ENCODE measurements at regions not wholly inside any gene's neighbourhood (a gene's known extent, or its start where the extent isn't known, plus 50 kb on each side); places are given as distances from the start of the nearest gene placed in this dataset.

DNA sequence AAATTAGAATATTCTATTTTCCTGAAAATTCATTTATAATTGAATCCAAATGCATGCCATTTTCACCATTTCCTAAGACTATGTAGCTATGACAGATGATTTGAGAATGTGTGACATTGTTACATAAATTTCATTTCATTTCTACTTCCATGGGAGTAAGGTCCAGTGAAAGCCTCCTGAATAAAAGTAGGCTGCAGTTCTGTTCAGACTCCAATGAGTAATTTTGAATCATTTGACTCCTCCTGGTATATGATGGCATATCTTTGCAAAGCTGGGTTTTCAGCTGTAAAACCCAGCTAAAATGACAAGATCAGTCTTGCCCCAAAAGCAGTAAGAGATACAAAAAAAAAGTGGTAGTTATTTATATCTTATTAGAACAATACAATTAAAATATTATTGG lies 101.0 kb upstream of the DNAJC10 start:
- POLR2A ChIA-PET, result no interaction called here
- in situ Hi-C loops (cut with MboI), result no loop called here
- no peak for TF ChIP-seq SMAD2 (IDR thresholded peaks at IDR 0.05; ENCODE audit: low read depth, low read length)
- TF ChIP-seq, protein P1, sequence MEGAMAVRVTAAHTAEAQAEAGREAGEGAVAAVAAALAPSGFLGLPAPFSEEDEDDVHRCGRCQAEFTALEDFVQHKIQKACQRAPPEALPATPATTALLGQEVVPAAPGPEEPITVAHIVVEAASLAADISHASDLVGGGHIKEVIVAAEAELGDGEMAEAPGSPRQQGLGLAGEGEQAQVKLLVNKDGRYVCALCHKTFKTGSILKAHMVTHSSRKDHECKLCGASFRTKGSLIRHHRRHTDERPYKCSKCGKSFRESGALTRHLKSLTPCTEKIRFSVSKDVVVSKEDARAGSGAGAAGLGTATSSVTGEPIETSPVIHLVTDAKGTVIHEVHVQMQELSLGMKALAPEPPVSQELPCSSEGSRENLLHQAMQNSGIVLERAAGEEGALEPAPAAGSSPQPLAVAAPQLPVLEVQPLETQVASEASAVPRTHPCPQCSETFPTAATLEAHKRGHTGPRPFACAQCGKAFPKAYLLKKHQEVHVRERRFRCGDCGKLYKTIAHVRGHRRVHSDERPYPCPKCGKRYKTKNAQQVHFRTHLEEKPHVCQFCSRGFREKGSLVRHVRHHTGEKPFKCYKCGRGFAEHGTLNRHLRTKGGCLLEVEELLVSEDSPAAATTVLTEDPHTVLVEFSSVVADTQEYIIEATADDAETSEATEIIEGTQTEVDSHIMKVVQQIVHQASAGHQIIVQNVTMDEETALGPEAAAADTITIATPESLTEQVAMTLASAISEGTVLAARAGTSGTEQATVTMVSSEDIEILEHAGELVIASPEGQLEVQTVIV (CRISPR knock-in tag; IDR thresholded peaks at IDR 0.05; ENCODE audit: borderline replicate concordance), result no peak
- TF ChIP-seq, protein P2, sequence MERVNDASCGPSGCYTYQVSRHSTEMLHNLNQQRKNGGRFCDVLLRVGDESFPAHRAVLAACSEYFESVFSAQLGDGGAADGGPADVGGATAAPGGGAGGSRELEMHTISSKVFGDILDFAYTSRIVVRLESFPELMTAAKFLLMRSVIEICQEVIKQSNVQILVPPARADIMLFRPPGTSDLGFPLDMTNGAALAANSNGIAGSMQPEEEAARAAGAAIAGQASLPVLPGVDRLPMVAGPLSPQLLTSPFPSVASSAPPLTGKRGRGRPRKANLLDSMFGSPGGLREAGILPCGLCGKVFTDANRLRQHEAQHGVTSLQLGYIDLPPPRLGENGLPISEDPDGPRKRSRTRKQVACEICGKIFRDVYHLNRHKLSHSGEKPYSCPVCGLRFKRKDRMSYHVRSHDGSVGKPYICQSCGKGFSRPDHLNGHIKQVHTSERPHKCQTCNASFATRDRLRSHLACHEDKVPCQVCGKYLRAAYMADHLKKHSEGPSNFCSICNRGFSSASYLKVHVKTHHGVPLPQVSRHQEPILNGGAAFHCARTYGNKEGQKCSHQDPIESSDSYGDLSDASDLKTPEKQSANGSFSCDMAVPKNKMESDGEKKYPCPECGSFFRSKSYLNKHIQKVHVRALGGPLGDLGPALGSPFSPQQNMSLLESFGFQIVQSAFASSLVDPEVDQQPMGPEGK (CRISPR knock-in tag; IDR thresholded peaks at IDR 0.05; ENCODE audit: borderline replicate concordance), result no peak
- no peak for TF ChIP-seq ZNF217 (CRISPR knock-in tag; IDR thresholded peaks at IDR 0.05)
- no peak for TF ChIP-seq SRSF9 (IDR thresholded peaks at IDR 0.05; ENCODE audit: borderline replicate concordance, low read depth, low read length)
- TF ChIP-seq, protein P3, sequence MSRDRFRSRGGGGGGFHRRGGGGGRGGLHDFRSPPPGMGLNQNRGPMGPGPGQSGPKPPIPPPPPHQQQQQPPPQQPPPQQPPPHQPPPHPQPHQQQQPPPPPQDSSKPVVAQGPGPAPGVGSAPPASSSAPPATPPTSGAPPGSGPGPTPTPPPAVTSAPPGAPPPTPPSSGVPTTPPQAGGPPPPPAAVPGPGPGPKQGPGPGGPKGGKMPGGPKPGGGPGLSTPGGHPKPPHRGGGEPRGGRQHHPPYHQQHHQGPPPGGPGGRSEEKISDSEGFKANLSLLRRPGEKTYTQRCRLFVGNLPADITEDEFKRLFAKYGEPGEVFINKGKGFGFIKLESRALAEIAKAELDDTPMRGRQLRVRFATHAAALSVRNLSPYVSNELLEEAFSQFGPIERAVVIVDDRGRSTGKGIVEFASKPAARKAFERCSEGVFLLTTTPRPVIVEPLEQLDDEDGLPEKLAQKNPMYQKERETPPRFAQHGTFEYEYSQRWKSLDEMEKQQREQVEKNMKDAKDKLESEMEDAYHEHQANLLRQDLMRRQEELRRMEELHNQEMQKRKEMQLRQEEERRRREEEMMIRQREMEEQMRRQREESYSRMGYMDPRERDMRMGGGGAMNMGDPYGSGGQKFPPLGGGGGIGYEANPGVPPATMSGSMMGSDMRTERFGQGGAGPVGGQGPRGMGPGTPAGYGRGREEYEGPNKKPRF (IDR thresholded peaks at IDR 0.05; ENCODE audit: low read depth, low read length), result no peak
- no peak for TF ChIP-seq ZNF354B (CRISPR knock-in tag; IDR thresholded peaks at IDR 0.05)
- TF ChIP-seq, protein P4, sequence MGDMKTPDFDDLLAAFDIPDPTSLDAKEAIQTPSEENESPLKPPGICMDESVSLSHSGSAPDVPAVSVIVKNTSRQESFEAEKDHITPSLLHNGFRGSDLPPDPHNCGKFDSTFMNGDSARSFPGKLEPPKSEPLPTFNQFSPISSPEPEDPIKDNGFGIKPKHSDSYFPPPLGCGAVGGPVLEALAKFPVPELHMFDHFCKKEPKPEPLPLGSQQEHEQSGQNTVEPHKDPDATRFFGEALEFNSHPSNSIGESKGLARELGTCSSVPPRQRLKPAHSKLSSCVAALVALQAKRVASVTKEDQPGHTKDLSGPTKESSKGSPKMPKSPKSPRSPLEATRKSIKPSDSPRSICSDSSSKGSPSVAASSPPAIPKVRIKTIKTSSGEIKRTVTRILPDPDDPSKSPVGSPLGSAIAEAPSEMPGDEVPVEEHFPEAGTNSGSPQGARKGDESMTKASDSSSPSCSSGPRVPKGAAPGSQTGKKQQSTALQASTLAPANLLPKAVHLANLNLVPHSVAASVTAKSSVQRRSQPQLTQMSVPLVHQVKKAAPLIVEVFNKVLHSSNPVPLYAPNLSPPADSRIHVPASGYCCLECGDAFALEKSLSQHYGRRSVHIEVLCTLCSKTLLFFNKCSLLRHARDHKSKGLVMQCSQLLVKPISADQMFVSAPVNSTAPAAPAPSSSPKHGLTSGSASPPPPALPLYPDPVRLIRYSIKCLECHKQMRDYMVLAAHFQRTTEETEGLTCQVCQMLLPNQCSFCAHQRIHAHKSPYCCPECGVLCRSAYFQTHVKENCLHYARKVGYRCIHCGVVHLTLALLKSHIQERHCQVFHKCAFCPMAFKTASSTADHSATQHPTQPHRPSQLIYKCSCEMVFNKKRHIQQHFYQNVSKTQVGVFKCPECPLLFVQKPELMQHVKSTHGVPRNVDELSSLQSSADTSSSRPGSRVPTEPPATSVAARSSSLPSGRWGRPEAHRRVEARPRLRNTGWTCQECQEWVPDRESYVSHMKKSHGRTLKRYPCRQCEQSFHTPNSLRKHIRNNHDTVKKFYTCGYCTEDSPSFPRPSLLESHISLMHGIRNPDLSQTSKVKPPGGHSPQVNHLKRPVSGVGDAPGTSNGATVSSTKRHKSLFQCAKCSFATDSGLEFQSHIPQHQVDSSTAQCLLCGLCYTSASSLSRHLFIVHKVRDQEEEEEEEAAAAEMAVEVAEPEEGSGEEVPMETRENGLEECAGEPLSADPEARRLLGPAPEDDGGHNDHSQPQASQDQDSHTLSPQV (IDR thresholded peaks at IDR 0.05), result no peak
- TF ChIP-seq SIN3B (IDR thresholded peaks at IDR 0.05; ENCODE audit: low read depth), result no peak
- no peak for TF ChIP-seq RFX5 (IDR thresholded peaks at IDR 0.05; ENCODE audit: low read depth, low read length)

More for the DNA sequence above, 101.0 kb upstream of the DNAJC10 start:
- intact Hi-C loops (cut with micrococcal nuclease), result no loop called here
- DNase-seq (ENCODE audit: extremely low read depth in 1 of 4, low spot score in 3 of 4) (no peak), ATAC-seq (no peak), FAIRE-seq (no peak)
- H3K27me3 ChIP-seq (ENCODE audit: control insufficient read depth in 2 of 2, insufficient read depth in 2 of 2, low read length in 2 of 2), result no peaks in the 10 kb centered on the region
- H3K4me1 ChIP-seq (replicated peaks in 1 of 2; ENCODE audit: control insufficient read depth in 2 of 2, insufficient read depth in 2 of 2, low read length in 2 of 2), result no peaks in the 10 kb centered on the region
- no peaks in the 10 kb centered on the region for H3K9me3 ChIP-seq (replicated peaks; ENCODE audit: control insufficient read depth, insufficient read depth, low read depth, low read length)
- no peaks in the 10 kb centered on the region for H3K79me2 ChIP-seq (ENCODE audit: control insufficient read depth, insufficient read depth, low read length)
- H3K9me1 ChIP-seq (ENCODE audit: control insufficient read depth, insufficient read depth, low read length), result no peaks in the 10 kb centered on the region
- no peak overlapping the region for H3K9ac ChIP-seq (ENCODE audit: insufficient read depth in 1 of 2, low read depth in 2 of 2, low read length in 2 of 2)
- no peak overlapping the region for H3K4me3 ChIP-seq
- BruUV-seq (replicated peaks), result no TSS peak
- CTCF ChIA-PET (ENCODE audit: low intra/inter-chr PET ratio), result no interaction called here
- no peak overlapping the region for H3K4me2 ChIP-seq (ENCODE audit: insufficient read depth, low read length)
- H2AFZ ChIP-seq (ENCODE audit: low read depth, low read length), result no peak overlapping the region
- no peak overlapping the region for H3K27ac ChIP-seq (ENCODE audit: extremely low read depth, low read depth, low read length)
- H3K36me3 ChIP-seq (ENCODE audit: control insufficient read depth, insufficient read depth, low read length), result no peaks in the 10 kb centered on the region
- H4K20me1 ChIP-seq (replicated peaks; ENCODE audit: control insufficient read depth, insufficient read depth, low read length), result no peaks in the 10 kb centered on the region

Measured in K562 (cell line).